K562 (cell line): ENCODE measurements at regions not wholly inside any gene's neighbourhood (a gene's known extent, or its start where the extent isn't known, plus 50 kb on each side); places are given as distances from the start of the nearest gene placed in this dataset.

ENCODE experiments used
- ATAC-seq: fragments of 200-7000 bp; cut with Tn5 transposase; 3 replicates; pipeline ENCODE4 v1.9.1; 2020; ENCODE audit warnings: moderate library complexity
- BruUV-seq: library from RNA; stranded (reverse); fragments of 400-500 nt; replicated peaks from 2 replicates; lab custom pipeline; 2021; lab: Mats Ljungman, UMichigan
- CTCF ChIA-PET: fragments of 300-600 bp; formaldehyde crosslinking; extraction: SDS; loops from one replicate; lab custom pipeline; 2021; ENCODE audit warnings: low intra/inter-chr PET ratio; lab: Yijun Ruan, JAX
- POLR2A ChIA-PET: fragments of 300-600, 350-650 bp; sonication (Branson Sonifier 250); formaldehyde crosslinking; extraction: SDS; loops from one replicate; lab custom pipeline; 2021; ENCODE audit warnings: antibody characterized with exemption, inconsistent platforms; lab: Yijun Ruan, JAX
- DNase-seq, 4 experiments: peaks; one replicate each; pipeline versions ENCODE4 v3.0.0 to v3.0.0-alpha.2; 2011 to 2018; ENCODE audit warnings: low spot score in 3 of 4, mixed read lengths in 3 of 4; ENCODE audit errors: extremely low read depth in 1 of 4
- FAIRE-seq: peaks from 2 replicates; lab custom pipeline; 2011; peaks lifted over from hg19 to GRCh38; lab: Jason Lieb, UNC
- H2AFZ ChIP-seq: 2 replicates; pipeline ENCODE4 v1.6.0; 2011; ENCODE audit warnings: low read depth, low read length, control low read depth, inconsistent platforms
- H3K27ac ChIP-seq: fragments of 200-600 bp; 3 replicates; pipeline ENCODE4 v1.8.0; 2011; ENCODE audit warnings: low read depth, mild to moderate bottlenecking, control low read depth, inconsistent platforms, low read length, moderate library complexity, mixed read lengths; ENCODE audit errors: extremely low read depth
- H3K27me3 ChIP-seq, 2 experiments: fragments of 300-600 bp in 1 of 2; 2 replicates in 1 of 2; 3 replicates in 1 of 2; pipeline versions ENCODE4 v1.6.0 to v1.8.0; 2011; ENCODE audit warnings: inconsistent platforms in 2 of 2, low read length in 2 of 2, mild to moderate bottlenecking in 1 of 2, mixed read lengths in 1 of 2, moderate library complexity in 1 of 2; ENCODE audit not compliant: control insufficient read depth in 2 of 2, insufficient read depth in 2 of 2
- H3K36me3 ChIP-seq: fragments of 300-600 bp; 3 replicates; pipeline ENCODE4 v1.8.0; 2011; ENCODE audit warnings: mild to moderate bottlenecking, low read length, inconsistent platforms; ENCODE audit not compliant: control insufficient read depth, insufficient read depth
- H3K4me1 ChIP-seq, 2 experiments: fragments of 200-600 bp in 1 of 2; replicated peaks in 1 of 2; 2 replicates in 1 of 2; 3 replicates in 1 of 2; pipeline versions ENCODE4 v1.5.1 to v1.8.0; 2011; ENCODE audit warnings: inconsistent platforms in 2 of 2, low read length in 2 of 2, mild to moderate bottlenecking in 1 of 2, mixed read lengths in 1 of 2, moderate library complexity in 1 of 2; ENCODE audit not compliant: control insufficient read depth in 2 of 2, insufficient read depth in 2 of 2
- H3K4me2 ChIP-seq: 2 replicates; pipeline ENCODE4 v1.6.1; 2011; ENCODE audit warnings: low read length, control low read depth, inconsistent platforms, mixed read lengths; ENCODE audit not compliant: insufficient read depth
- H3K4me3 ChIP-seq: fragments of 200-600 bp; sonication (generic), shearing (Covaris generic); 2 replicates; pipeline ENCODE4 v1.5.1; 2016; ENCODE audit warnings: control low read depth, inconsistent platforms
- H3K79me2 ChIP-seq: fragments of 200-600 bp; 3 replicates; pipeline ENCODE4 v1.8.0; 2011; ENCODE audit warnings: low read length, inconsistent platforms; ENCODE audit not compliant: control insufficient read depth, insufficient read depth
- H3K9ac ChIP-seq, 2 experiments: 2 replicates each; pipeline versions ENCODE4 v1.6.0 to v1.6.1; 2011; ENCODE audit warnings: low read depth in 2 of 2, low read length in 2 of 2, control low read depth in 1 of 2, inconsistent platforms in 1 of 2, mild to moderate bottlenecking in 1 of 2, mixed read lengths in 1 of 2; ENCODE audit not compliant: insufficient read depth in 1 of 2
- H3K9me1 ChIP-seq: one replicate; pipeline ENCODE4 v1.6.0; 2011; ENCODE audit warnings: inconsistent platforms, mild to moderate bottlenecking, low read length, moderate library complexity; ENCODE audit not compliant: control insufficient read depth, insufficient read depth
- H3K9me3 ChIP-seq: replicated peaks from 2 replicates; pipeline ENCODE4 v1.5.1; 2011; ENCODE audit warnings: low read depth, low read length, inconsistent platforms; ENCODE audit not compliant: control insufficient read depth, insufficient read depth
- H4K20me1 ChIP-seq: replicated peaks from 2 replicates; pipeline ENCODE4 v1.6.1; 2011; ENCODE audit warnings: low read length, inconsistent platforms, mixed read lengths; ENCODE audit not compliant: control insufficient read depth, insufficient read depth
- FOXP1 ChIP-seq: sonication (generic); formaldehyde crosslinking; IDR thresholded peaks from 2 replicates; pipeline ENCODE4 v1.8.0; 2022; ENCODE audit warnings: mild to moderate bottlenecking, missing genetic modification reagents
- HMG20B ChIP-seq: fragments of 250-450 bp; sonication (Bioruptor Pico); IDR thresholded peaks from 2 replicates; pipeline ENCODE4 v1.5.0; 2021; ENCODE audit warnings: mild to moderate bottlenecking
- KAT2B ChIP-seq: IDR thresholded peaks from one replicate; pipeline ENCODE4 v1.6.1; 2012; ENCODE audit warnings: low read depth, mild to moderate bottlenecking, control low read depth, inconsistent platforms, low read length, moderate library complexity
- MAFG ChIP-seq: fragments of 450-650 bp; conservative IDR thresholded peaks from 2 replicates; pipeline ENCODE4 v1.6.1; 2016; ENCODE audit warnings: missing genetic modification characterization, missing compliant biosample characterization
- MTA3 ChIP-seq: fragments of 450-650 bp; formaldehyde crosslinking; IDR thresholded peaks from 2 replicates; pipeline ENCODE4 v1.6.1; 2017; ENCODE audit warnings: mild to moderate bottlenecking, borderline replicate concordance
- PTTG1 ChIP-seq: fragments of 450-650 bp; IDR thresholded peaks from 2 replicates; pipeline ENCODE4 v1.6.1; 2016; ENCODE audit warnings: low read depth, mild to moderate bottlenecking, missing genetic modification characterization, missing compliant biosample characterization
- SMAD3 ChIP-seq: fragments of 450-650 bp; formaldehyde crosslinking; conservative IDR thresholded peaks from 2 replicates; pipeline ENCODE4 v1.4.0; 2020; ENCODE audit warnings: mild to moderate bottlenecking
- SNRNP70 ChIP-seq: fragments of 200-400 bp; formaldehyde crosslinking; optimal IDR thresholded peaks from 2 replicates; pipeline ENCODE3; 2017; ENCODE audit warnings: low read depth, low read length
- STAT5A ChIP-seq: IDR thresholded peaks from 2 replicates; pipeline ENCODE4 v1.6.1; 2012; ENCODE audit warnings: low read length, inconsistent platforms, borderline replicate concordance
- TBP ChIP-seq: optimal IDR thresholded peaks from 2 replicates; pipeline ENCODE3; 2011; ENCODE audit warnings: low read depth, low read length, improper control_type of control experiment
- XRCC5 ChIP-seq: fragments of 200-400 bp; formaldehyde crosslinking; IDR thresholded peaks from 2 replicates; pipeline ENCODE4 v1.6.1; 2017; ENCODE audit warnings: low read depth, mild to moderate bottlenecking, low read length
- ZNF165 ChIP-seq: fragments of 250-450 bp; sonication (Bioruptor Pico); IDR thresholded peaks from 2 replicates; pipeline ENCODE4 v1.4.0; 2020; ENCODE audit warnings: borderline replicate concordance
- ZNF561 ChIP-seq: fragments of 450-650 bp; formaldehyde crosslinking; conservative IDR thresholded peaks from 2 replicates; pipeline ENCODE4 v1.4.0; 2020; ENCODE audit warnings: mild to moderate bottlenecking, moderate library complexity
- ZNF583 ChIP-seq: fragments of 250-450 bp; sonication (Bioruptor Pico); IDR thresholded peaks from 2 replicates; pipeline ENCODE4 v1.4.0; 2020
- ZNF668 ChIP-seq: fragments of 250-450 bp; sonication (Bioruptor Pico); IDR thresholded peaks from 2 replicates; pipeline ENCODE4 v1.8.0; 2022; ENCODE audit warnings: mild to moderate bottlenecking, inconsistent platforms
- ZNF830 ChIP-seq: fragments of 250-450 bp; sonication (Bioruptor Pico); IDR thresholded peaks from 2 replicates; pipeline ENCODE4 v1.5.0; 2021; ENCODE audit warnings: mild to moderate bottlenecking
- WGBS: fragments of 100-300 bp; shearing (Covaris generic); methylation state at CpG from one replicate; pipeline ENCODE4 v1.1.6; 2016; ENCODE audit warnings: low coverage, mixed read lengths; ENCODE audit not compliant: insufficient coverage; ENCODE audit errors: missing lambda C conversion rate; 5-methylcytosine and 5-hydroxymethylcytosine counted together
- in situ Hi-C: fragments of 300-500 bp; cut with MboI; formaldehyde crosslinking; loops from 4 replicates; pipeline ENCODE4 v1.15.0; 2018; ENCODE audit warnings: inconsistent platforms, mixed read lengths
- intact Hi-C: fragments of 100-400 bp; cut with micrococcal nuclease; formaldehyde crosslinking; loops from 2 replicates; pipeline ENCODE4 v1.14.2; 2022
- TF ChIP-seq, protein P1 (sequence below): sonication (generic); formaldehyde crosslinking; IDR thresholded peaks from 2 replicates; pipeline ENCODE4 v1.8.0; 2022; ENCODE audit warnings: mild to moderate bottlenecking, missing genetic modification reagents

DNA sequence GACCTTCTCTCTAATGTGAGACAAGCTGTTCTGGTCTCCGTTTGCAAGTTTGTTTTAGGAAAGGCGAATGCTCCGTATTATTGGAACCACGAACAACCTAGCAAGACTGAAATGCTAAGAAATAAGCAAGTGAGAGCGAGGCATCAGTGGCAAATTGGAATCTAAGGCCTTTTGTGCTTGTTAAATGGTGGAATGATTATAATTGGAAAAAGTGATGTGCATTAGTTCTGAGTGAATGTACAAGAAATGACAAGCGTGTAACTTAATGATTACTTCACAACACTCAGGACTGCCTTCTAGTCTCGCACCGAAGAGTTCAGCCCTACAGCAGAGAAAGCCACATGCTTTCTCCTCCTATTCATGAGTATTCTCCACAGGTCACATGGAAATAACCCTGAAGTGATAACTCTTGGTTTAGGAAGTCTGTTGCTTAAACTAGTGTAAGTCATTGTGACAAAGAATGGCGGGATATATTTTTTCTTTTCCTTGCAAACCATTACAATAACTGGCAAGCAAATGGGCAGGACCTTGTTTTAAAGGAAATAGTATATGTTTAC lies 392.2 kb upstream of the FIGN start:
- ATAC-seq = no peak
- ChIA-PET CTCF (no interaction called here), POLR2A (no interaction called here)
- no peak for DNase-seq
- intact Hi-C loops = no loop called here
- Histone ChIP-seq H3K9me3 (no peaks in the 10 kb centered on the region; the same call in 1 of the 2 replicates), H3K4me3 (no peak overlapping the region), H3K36me3 (no peaks in the 10 kb centered on the region), H4K20me1 (no peaks in the 10 kb centered on the region), H3K79me2 (no peaks in the 10 kb centered on the region), H3K9ac (no peak overlapping the region), H3K4me1 (no peaks in the 10 kb centered on the region), H3K9me1 (no peaks in the 10 kb centered on the region), H3K4me2 (no peak overlapping the region), H3K27me3 (no peaks in the 10 kb centered on the region), H3K27ac (no peak overlapping the region), H2AFZ (no peak overlapping the region)
- BruUV-seq = no TSS peak
- TF ChIP-seq ZNF830 = no peak
- no peak for TF ChIP-seq FOXP1 (CRISPR knock-in tag)
- no peak for TF ChIP-seq SNRNP70
- no peak for TF ChIP-seq ZNF561
- no peak for TF ChIP-seq MAFG (tag)
- TF ChIP-seq ZNF668 (CRISPR knock-in tag) = no peak
- TF ChIP-seq MTA3 = no peak
- no peak for TF ChIP-seq KAT2B
- no peak for TF ChIP-seq ZNF583 (CRISPR knock-in tag)
- no peak for TF ChIP-seq STAT5A
- no peak for TF ChIP-seq TBP
- no peak for TF ChIP-seq SMAD3
- no peak for TF ChIP-seq XRCC5
- no peak for TF ChIP-seq HMG20B (CRISPR knock-in tag)
- TF ChIP-seq ZNF165 (CRISPR knock-in tag) = no peak
- no peak for TF ChIP-seq PTTG1 (tag)
- TF ChIP-seq, protein P1, sequence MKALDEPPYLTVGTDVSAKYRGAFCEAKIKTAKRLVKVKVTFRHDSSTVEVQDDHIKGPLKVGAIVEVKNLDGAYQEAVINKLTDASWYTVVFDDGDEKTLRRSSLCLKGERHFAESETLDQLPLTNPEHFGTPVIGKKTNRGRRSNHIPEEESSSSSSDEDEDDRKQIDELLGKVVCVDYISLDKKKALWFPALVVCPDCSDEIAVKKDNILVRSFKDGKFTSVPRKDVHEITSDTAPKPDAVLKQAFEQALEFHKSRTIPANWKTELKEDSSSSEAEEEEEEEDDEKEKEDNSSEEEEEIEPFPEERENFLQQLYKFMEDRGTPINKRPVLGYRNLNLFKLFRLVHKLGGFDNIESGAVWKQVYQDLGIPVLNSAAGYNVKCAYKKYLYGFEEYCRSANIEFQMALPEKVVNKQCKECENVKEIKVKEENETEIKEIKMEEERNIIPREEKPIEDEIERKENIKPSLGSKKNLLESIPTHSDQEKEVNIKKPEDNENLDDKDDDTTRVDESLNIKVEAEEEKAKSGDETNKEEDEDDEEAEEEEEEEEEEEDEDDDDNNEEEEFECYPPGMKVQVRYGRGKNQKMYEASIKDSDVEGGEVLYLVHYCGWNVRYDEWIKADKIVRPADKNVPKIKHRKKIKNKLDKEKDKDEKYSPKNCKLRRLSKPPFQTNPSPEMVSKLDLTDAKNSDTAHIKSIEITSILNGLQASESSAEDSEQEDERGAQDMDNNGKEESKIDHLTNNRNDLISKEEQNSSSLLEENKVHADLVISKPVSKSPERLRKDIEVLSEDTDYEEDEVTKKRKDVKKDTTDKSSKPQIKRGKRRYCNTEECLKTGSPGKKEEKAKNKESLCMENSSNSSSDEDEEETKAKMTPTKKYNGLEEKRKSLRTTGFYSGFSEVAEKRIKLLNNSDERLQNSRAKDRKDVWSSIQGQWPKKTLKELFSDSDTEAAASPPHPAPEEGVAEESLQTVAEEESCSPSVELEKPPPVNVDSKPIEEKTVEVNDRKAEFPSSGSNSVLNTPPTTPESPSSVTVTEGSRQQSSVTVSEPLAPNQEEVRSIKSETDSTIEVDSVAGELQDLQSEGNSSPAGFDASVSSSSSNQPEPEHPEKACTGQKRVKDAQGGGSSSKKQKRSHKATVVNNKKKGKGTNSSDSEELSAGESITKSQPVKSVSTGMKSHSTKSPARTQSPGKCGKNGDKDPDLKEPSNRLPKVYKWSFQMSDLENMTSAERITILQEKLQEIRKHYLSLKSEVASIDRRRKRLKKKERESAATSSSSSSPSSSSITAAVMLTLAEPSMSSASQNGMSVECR = no peak
- FAIRE-seq = no peak
- under 1% methylated on average over 9 of the region's 9 CpGs for WGBS
- in situ Hi-C loops = no loop called here
